NCI-H510A (cell line): ENCODE measurements at regions not wholly inside any gene's neighbourhood (a gene's known extent, or its start where the extent isn't known, plus 50 kb on each side); places are given as distances from the start of the nearest gene placed in this dataset.

Experiments used
- DNase-seq: peaks from one replicate; lab custom pipeline; 2025; lab: John Stamatoyannopoulos, UW

GRCh38 chr4:185893500-185893899 lies 81.5 kb upstream of the SORBS2 start:
- no peak for DNase-seq

GRCh38 chr4:185894481-185894880 lies 82.5 kb upstream of the SORBS2 start:
- no peak for DNase-seq

- no peak for DNase-seq
Observed at GRCh38 chr4:185895351-185895750, 83.4 kb upstream of the SORBS2 start.

- DNase-seq: no peak
Observed at GRCh38 chr4:185895866-185896265, 83.9 kb upstream of the SORBS2 start.

GRCh38 chr4:185896817-185897488 lies 85.0 kb upstream of the SORBS2 start:
- no peak for DNase-seq

- no peak for DNase-seq
Observed at GRCh38 chr4:185898413-185898812, 86.4 kb upstream of the SORBS2 start.

GRCh38 chr4:185899833-185900232 lies 87.8 kb upstream of the SORBS2 start:
- DNase-seq: no peak

- no peak for DNase-seq
Observed at GRCh38 chr4:185902654-185903053, 90.7 kb upstream of the SORBS2 start.

GRCh38 chr4:185903205-185903604 lies 91.2 kb upstream of the SORBS2 start:
- no peak for DNase-seq

- DNase-seq: no peak
Observed at GRCh38 chr4:185904381-185904780, 92.4 kb upstream of the SORBS2 start.

- DNase-seq: no peak
Observed at GRCh38 chr4:185909972-185910371, 98.0 kb upstream of the SORBS2 start.

GRCh38 chr4:185911556-185912064 lies 99.6 kb upstream of the SORBS2 start:
- no peak for DNase-seq

- DNase-seq: no peak
Observed at GRCh38 chr4:185912779-185913178, 100.8 kb upstream of the SORBS2 start.

GRCh38 chr4:185914583-185915199 lies 102.7 kb upstream of the SORBS2 start:
- DNase-seq: no peak

GRCh38 chr4:185915271-185915670 lies 103.3 kb upstream of the SORBS2 start:
- DNase-seq: no peak

GRCh38 chr4:185915817-185916216 lies 103.8 kb upstream of the SORBS2 start:
- no peak for DNase-seq

GRCh38 chr4:185916231-185916630 lies 104.2 kb upstream of the SORBS2 start:
- DNase-seq: no peak

GRCh38 chr4:185916683-185917082 lies 104.7 kb upstream of the SORBS2 start:
- no peak for DNase-seq

- DNase-seq: no peak
Observed at GRCh38 chr4:185919107-185919506, 107.1 kb upstream of the SORBS2 start.

GRCh38 chr4:185920171-185920570 lies 108.2 kb upstream of the SORBS2 start:
- DNase-seq: no peak

- no peak for DNase-seq
Observed at GRCh38 chr4:185920691-185921260, 108.8 kb upstream of the SORBS2 start.

- DNase-seq: no peak
Observed at GRCh38 chr4:185921583-185922555, 109.9 kb upstream of the SORBS2 start.
